ENCODE measurements at regions not wholly inside any gene's neighbourhood (a gene's known extent, or its start where the extent isn't known, plus 50 kb on each side); places are given as distances from the start of the nearest gene placed in this dataset.

DNA sequence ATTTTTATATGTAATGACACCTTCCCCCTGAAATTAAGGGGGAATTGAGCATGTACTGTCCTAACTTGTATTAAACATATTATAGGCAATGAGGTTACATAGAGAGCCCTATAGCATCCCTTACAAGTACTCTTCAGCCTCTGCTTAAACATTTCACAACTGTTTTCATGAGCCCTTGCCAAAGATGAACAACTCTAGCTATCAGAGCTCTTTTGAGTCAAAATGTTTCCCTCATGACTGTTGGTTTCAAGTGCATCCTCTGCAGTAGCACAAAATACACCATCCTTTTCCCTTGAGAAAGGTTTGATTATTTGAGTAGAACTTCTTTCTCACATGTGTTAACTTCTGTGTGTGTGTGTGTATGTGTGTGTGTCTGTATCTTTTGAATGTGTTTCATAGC, 1157.6 kb upstream of the CELF2 start:
- no peaks in the 10 kb centered on the region for H3K27me3 ChIP-seq (ENCODE audit: insufficient read depth, low read length)
- H3K4me3 ChIP-seq (ENCODE audit: low read length): no peak overlapping the region
- H3K9me3 ChIP-seq (ENCODE audit: low read depth, low read length): no peaks in the 10 kb centered on the region
- no peaks in the 10 kb centered on the region for H3K4me1 ChIP-seq (ENCODE audit: insufficient read depth, low read length)

DNA sequence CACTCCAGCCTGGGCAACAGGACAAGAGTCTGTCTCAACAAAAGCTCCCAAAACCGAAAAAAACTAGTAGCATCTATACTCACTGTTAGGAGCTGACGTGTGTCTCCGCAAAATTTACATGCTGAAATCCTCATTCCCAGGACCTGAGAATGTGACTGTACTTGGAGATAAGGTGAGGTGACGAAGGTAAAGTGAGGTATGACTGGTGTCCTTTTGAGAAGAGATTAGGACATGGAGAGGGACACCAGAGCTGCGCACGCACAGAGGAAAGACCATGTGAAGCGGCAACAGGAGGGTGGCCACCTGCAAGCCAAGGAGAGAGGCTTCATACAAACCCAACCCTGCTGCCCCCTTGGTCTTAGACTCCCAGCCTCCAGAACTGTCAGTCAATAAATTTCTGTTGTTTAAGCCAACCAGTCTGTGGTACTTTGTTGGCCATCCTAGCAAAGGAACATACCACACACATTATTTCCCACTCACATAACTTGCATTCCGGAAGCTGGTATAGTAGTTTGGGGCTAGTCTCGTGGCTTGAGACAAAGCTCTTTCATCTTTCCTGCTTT, 1154.0 kb upstream of the CELF2 start:
- Histone ChIP-seq H3K9me3 (ENCODE audit: low read depth, low read length) (no peaks in the 10 kb centered on the region), H3K4me3 (ENCODE audit: low read length) (no peak overlapping the region), H3K4me1 (ENCODE audit: insufficient read depth, low read length) (no peaks in the 10 kb centered on the region), H3K27me3 (ENCODE audit: insufficient read depth, low read length) (no peaks in the 10 kb centered on the region)

DNA sequence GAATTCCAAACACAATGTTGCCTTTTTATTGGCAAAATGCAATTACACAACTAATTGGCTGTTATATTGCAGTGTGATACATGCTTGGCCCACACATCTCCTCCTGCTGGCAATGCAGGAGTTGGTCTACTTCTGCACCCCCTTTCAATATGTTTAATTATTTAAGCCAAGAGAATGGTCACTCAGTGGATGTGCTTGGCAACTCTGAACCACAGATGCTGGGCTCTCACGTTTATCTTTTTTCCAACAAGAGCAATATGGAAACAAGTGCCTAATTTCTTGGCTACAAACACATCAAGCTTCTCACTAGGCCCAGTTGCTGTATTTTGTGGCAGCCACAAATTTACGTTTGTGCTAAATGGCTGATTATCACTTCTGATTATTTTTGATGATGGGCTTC, 1149.2 kb upstream of the CELF2 start:
- no peaks in the 10 kb centered on the region for H3K27me3 ChIP-seq (ENCODE audit: insufficient read depth, low read length)
- H3K4me1 ChIP-seq (ENCODE audit: insufficient read depth, low read length): no peaks in the 10 kb centered on the region
- no peak overlapping the region for H3K4me3 ChIP-seq (ENCODE audit: low read length)
- H3K9me3 ChIP-seq (ENCODE audit: low read depth, low read length): no peaks in the 10 kb centered on the region

DNA sequence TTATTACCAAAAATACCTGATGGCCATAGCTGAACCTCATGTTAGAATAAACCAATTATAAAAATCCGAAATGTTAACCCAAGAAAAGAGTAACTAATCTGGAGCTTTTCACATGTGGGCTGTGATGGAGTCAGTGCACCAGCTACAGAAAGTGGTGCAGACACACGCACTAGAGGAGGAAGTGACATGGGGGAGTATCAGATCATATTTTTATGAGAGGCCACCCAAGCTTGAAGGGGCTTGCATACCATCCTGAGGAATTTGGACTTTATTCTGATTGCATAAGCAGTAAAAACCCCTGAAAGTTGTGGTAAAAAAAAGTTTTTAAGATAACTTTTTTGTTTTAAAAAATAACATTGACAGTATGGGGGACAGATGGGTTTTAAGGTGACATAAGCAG, 1148.5 kb upstream of the CELF2 start:
- Histone ChIP-seq H3K27me3 (ENCODE audit: insufficient read depth, low read length) (no peaks in the 10 kb centered on the region), H3K4me3 (ENCODE audit: low read length) (no peak overlapping the region), H3K4me1 (ENCODE audit: insufficient read depth, low read length) (no peaks in the 10 kb centered on the region), H3K9me3 (ENCODE audit: low read depth, low read length) (no peaks in the 10 kb centered on the region)

DNA sequence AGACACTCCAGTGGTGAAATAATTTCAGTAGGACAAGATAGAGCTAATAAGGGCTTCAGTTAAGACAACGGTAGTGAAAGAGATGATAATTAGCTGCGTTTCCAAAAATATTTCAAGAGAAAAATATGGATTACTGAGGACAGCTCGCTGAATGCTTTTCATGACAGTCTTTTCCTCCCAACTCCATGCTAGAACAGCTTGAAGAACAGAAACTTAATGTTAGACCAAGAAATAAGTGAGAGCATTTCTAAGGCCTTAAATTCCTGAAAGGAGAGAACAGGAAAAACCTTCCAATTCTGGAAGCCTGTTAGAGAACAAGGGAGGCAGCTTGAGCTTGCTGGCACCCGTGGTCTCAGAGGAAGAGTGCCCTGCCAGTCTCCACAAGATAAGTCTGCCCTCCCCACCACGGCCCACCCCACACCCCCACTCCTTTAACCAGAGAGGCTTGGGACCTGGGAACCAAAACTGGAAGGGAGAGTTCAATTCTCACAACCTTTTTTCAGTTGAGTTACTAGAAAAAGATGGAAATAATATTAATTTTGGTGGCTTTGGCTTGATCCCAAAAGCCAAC, 1148.0 kb upstream of the CELF2 start:
- no peaks in the 10 kb centered on the region for H3K27me3 ChIP-seq (ENCODE audit: insufficient read depth, low read length)
- H3K4me1 ChIP-seq (ENCODE audit: insufficient read depth, low read length): no peaks in the 10 kb centered on the region
- H3K4me3 ChIP-seq (ENCODE audit: low read length): no peak overlapping the region
- no peaks in the 10 kb centered on the region for H3K9me3 ChIP-seq (ENCODE audit: low read depth, low read length)

DNA sequence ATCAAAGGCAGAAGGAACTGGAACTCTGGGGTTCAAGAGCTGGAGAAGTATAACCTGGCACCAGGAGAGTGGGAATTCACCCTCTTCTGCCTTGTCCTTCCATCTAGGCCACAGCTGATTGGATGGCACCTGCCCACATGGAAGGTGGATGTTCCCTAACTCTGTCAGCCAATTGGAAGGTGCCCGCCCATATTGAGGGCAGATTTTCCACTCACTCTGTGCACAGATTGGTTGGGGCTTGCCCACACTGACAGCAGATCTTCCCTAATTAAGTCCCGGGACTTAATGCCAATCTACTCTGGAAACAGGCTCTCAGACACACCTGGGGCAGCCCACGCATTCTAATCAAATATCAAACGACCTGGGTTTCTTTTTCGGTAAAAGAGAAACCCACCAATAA, 1142.3 kb upstream of the CELF2 start:
- Histone ChIP-seq H3K4me3 (ENCODE audit: low read length) (no peak overlapping the region), H3K9me3 (ENCODE audit: low read depth, low read length) (no peaks in the 10 kb centered on the region), H3K27me3 (ENCODE audit: insufficient read depth, low read length) (no peaks in the 10 kb centered on the region), H3K4me1 (ENCODE audit: insufficient read depth, low read length) (no peaks in the 10 kb centered on the region)

DNA sequence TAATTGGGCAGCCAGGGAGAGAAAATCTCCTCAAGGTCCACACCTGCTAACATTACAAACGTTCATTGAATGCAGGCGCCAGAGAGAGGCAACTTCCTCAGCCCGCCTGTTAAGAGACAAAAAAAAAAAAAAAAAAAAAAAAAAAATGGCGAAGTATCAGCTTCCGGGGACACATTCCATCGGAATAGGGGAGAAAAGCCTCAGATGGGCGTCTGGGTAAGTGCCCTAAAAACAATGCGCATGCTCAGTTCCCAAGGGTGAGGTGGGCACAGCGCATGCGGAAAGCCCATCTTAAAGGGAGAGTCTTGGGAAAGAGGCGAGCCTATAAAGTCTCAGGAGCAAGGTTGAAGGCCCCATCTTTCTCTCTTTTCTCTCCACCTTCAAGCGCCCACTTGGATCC, 1139.7 kb upstream of the CELF2 start:
- H3K9me3 ChIP-seq (ENCODE audit: low read depth, low read length): no peaks in the 10 kb centered on the region
- H3K27me3 ChIP-seq (ENCODE audit: insufficient read depth, low read length): no peaks in the 10 kb centered on the region
- H3K4me1 ChIP-seq (ENCODE audit: insufficient read depth, low read length): no peaks in the 10 kb centered on the region
- H3K4me3 ChIP-seq (ENCODE audit: low read length): no peak overlapping the region

DNA sequence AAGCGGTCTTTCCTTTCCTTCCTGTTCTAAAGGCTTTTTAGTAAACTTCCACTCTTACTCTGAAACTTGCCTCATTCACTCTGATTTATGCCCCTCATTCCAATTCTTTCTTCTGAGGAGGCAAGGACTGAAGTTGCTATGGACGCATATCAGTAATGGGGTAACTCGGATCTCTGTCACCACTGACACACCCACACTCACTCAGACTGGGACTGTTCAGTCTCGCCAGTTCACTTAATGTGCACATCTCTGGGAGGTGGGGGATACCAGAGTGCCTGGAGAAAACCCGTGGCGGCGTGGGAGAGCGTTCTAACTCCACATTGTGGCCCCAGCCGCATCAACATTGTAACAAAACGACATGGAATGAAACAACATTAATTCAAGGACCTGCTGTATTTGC, 1139.3 kb upstream of the CELF2 start:
- Histone ChIP-seq H3K27me3 (ENCODE audit: insufficient read depth, low read length) (no peaks in the 10 kb centered on the region), H3K9me3 (ENCODE audit: low read depth, low read length) (no peaks in the 10 kb centered on the region), H3K4me1 (ENCODE audit: insufficient read depth, low read length) (no peaks in the 10 kb centered on the region), H3K4me3 (ENCODE audit: low read length) (no peak overlapping the region)

DNA sequence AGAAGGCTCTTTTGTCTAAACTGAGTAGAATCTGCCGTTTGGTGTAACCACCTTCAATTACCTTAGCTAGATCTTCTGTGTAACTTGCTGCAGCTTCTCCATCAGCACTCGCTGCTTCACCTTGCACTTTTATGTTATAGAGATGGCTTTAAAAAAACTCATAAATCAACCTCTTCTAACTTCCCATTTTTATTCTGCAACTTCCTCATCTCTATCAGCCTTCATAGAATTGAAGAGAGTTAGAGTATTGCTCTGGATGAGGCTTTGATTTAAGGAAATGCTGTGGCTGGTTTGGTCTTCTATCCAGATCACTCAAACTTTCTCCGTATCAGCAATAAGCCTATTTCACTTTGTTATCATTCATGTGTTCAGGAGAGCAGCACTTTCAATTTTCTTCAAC, 1131.9 kb upstream of the CELF2 start:
- no peak overlapping the region for H3K4me3 ChIP-seq (ENCODE audit: low read length)
- no peaks in the 10 kb centered on the region for H3K9me3 ChIP-seq (ENCODE audit: low read depth, low read length)
- no peaks in the 10 kb centered on the region for H3K4me1 ChIP-seq (ENCODE audit: insufficient read depth, low read length)
- H3K27me3 ChIP-seq (ENCODE audit: insufficient read depth, low read length): no peaks in the 10 kb centered on the region

DNA sequence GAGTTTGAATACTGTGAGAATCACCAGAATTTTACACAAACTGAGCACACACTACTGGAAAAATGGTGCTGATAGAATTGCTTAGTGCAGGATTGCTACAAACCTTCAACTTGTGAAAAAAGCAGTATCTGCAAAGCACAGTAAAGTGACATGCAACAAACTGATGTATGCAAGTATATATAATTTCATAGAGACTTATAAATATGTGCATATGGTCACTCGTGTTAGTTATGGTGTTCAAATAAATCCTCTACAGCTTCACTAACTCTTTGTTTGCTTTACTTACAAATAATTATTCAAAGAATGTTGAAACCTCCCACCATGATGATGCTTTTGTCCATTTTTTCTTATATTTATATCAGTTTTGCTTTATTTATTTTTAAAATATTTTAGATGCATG, 1130.9 kb upstream of the CELF2 start:
- Histone ChIP-seq H3K27me3 (ENCODE audit: insufficient read depth, low read length) (no peaks in the 10 kb centered on the region), H3K9me3 (ENCODE audit: low read depth, low read length) (no peaks in the 10 kb centered on the region), H3K4me3 (ENCODE audit: low read length) (no peak overlapping the region), H3K4me1 (ENCODE audit: insufficient read depth, low read length) (no peaks in the 10 kb centered on the region)

DNA sequence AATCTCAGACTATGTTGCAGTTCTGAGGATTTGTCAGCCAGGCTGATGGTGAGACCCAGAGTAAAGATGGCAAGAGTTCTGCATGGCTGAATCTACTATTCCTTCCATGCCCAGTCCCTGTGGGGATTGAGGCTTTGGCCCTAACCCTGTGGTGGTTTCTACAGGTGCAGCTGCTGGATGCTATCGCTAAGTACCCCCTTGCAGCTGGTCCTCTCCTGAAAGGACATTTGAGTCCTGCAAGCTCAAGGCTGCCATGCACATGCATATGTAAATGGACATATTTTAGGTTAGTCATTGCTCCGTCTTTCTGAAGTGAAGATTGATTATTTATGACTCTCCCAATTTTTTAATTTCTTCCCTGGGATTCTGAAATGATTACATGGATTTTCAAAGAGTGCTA, 1122.2 kb upstream of the CELF2 start:
- Histone ChIP-seq H3K27me3 (ENCODE audit: insufficient read depth, low read length) (no peaks in the 10 kb centered on the region), H3K4me3 (ENCODE audit: low read length) (no peak overlapping the region), H3K9me3 (ENCODE audit: low read depth, low read length) (peaks cover 4% of the 10 kb centered on the region), H3K4me1 (ENCODE audit: insufficient read depth, low read length) (no peaks in the 10 kb centered on the region)

DNA sequence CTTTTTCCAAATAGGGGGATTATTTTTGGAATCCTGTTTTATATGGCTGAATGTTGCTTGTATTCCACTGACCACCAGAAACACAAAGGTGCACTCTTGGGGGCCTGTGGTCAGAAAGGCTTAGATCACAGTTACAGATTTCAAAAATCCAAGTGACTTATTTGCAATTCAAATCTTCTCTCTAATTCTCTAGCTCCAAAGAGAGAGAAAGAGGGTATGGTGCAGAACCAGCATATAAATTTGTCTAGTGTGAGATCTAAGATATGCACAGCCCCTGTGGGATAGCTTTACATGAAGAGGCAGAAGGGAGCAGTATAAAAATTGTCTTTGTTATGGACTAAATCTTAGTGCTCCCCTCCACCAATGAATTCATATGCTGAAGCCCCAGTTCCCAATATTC, 1121.7 kb upstream of the CELF2 start:
- Histone ChIP-seq H3K27me3 (ENCODE audit: insufficient read depth, low read length) (no peaks in the 10 kb centered on the region), H3K9me3 (ENCODE audit: low read depth, low read length) (peaks cover 4% of the 10 kb centered on the region), H3K4me1 (ENCODE audit: insufficient read depth, low read length) (no peaks in the 10 kb centered on the region), H3K4me3 (ENCODE audit: low read length) (no peak overlapping the region)

DNA sequence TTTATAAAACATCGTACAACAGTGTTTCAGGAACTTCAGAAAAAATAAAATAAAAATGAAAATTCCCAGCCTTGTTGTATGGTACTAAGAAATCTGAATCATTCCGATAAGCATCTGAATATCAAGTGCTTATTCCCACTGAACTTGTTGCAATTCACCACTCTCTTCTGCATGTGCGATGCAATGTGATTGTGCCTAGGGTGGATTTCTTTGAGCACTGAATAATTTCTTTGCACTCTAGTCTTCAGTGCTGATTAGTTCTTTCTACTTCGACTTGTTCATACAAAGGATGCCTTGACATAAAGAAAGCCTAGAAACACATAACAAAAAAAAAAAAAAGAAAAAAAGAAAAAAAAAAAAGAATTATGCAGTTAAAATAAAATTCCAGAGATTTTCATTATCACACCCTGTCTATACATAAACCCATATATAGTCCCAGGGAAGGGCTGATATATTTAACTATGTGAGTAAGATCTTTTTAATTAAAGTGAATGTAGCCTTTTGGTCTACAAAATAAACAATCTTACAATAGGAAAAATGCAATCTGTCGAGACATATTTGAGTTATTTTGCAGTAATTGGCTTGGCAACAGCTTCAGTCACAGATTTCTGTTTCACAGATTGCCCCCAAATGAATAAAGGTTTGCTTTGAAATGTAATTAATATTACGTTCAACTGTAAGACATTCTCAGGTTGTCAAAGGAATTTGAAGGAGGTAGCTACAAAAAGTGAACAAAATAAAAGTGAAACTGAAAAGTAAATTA, 1118.9 kb upstream of the CELF2 start:
- Histone ChIP-seq H3K27me3 (ENCODE audit: insufficient read depth, low read length) (no peaks in the 10 kb centered on the region), H3K9me3 (ENCODE audit: low read depth, low read length) (peaks cover 4% of the 10 kb centered on the region), H3K4me3 (ENCODE audit: low read length) (no peak overlapping the region), H3K4me1 (ENCODE audit: insufficient read depth, low read length) (no peaks in the 10 kb centered on the region)

DNA sequence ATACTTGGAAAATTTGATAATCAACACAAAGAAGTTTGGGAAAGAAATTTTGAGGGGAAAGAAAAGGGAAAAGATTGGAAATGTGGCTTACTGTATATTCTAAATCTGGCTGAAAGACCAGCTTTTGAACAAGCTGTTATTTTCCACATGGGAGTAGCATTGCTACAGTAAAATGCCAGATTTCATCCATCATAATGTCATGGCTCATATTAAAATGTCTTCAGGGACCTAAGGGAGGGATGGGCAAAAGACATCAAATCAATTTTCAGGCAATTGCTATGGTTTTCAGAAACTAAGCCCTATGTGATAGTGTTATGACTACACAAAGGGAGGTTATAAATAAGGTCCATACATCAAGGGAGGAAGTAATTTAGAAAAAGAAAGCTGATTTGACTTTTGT, 1116.9 kb upstream of the CELF2 start:
- Histone ChIP-seq H3K4me3 (ENCODE audit: low read length) (no peak overlapping the region), H3K27me3 (ENCODE audit: insufficient read depth, low read length) (no peaks in the 10 kb centered on the region), H3K4me1 (ENCODE audit: insufficient read depth, low read length) (no peaks in the 10 kb centered on the region), H3K9me3 (ENCODE audit: low read depth, low read length) (no peaks in the 10 kb centered on the region)

DNA sequence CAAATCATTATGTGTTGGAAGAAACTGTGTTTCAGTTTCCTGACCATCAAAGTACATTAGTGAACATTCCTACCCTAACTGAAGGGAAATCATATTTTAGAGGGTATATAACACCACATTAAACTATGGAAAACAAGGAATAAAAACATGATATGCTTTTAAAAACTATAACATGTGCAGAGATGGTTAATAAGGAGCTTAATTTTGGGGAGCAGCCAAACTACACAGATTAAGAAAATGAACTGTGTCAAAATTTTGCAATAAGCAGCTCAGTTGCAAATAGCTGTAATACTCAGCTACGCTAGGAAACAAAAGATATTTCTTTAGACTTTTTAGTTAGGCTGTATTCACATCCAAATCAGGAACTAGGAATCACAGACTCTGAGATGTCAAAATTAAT, 1115.7 kb upstream of the CELF2 start:
- Histone ChIP-seq H3K4me1 (ENCODE audit: insufficient read depth, low read length) (no peaks in the 10 kb centered on the region), H3K27me3 (ENCODE audit: insufficient read depth, low read length) (no peaks in the 10 kb centered on the region), H3K4me3 (ENCODE audit: low read length) (no peak overlapping the region), H3K9me3 (ENCODE audit: low read depth, low read length) (no peaks in the 10 kb centered on the region)

DNA sequence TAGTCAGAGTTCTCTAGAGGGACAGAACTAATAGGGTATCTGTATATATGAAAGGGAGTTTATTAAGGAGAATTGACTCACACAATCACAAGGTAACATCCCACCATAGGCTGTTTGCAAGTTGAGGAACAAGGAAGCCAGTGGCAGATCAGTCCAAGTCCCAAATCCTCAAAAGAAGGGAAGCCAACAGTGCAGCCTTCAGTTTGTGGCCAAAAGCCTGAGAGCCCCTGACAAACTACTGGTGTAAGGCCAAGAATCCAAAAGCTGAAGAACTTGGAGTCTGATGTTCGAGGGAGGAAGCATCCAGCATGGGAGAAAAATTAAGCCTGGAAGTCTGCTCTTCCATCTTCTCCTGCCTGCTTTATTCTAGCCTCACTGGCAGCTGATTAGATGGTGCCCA, 1107.2 kb upstream of the CELF2 start:
- Histone ChIP-seq H3K4me1 (ENCODE audit: insufficient read depth, low read length) (no peaks in the 10 kb centered on the region), H3K4me3 (ENCODE audit: low read length) (no peak overlapping the region), H3K9me3 (ENCODE audit: low read depth, low read length) (no peaks in the 10 kb centered on the region), H3K27me3 (ENCODE audit: insufficient read depth, low read length) (no peaks in the 10 kb centered on the region)

All from mononuclear cell (primary cell).